ENCODE measurements at regions not wholly inside any gene's neighbourhood (a gene's known extent, or its start where the extent isn't known, plus 50 kb on each side); places are given as distances from the start of the nearest gene placed in this dataset.
"Not testable (repeated sequence)": the region's sequence is repeated elsewhere in the genome, so short reads cannot be mapped to it uniquely, and the experiment has no call there.

DNA sequence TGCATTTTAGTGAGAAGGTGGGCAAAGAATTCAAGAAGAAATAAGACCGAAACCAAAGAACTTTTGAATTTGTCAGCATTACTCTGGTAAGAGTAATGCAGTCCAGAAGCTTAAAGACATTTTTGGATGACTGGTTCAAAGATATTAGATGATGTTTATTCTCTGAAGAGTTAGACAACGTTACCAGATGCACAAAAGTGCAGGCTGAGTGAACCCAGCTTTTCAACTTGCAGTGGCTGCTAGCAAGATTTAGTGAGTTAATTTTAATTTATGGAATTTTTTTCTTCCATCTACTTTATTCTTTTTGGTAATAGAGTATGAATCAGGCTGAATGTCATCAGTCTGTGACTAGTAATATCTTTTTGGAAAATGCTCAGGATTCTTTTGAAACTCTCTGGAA, 267.3 kb upstream of the AZI2 start:
- no peaks in the 10 kb centered on the region for H3K4me1 ChIP-seq
- TF ChIP-seq EP300 (IDR thresholded peaks at IDR 0.05) (no peak), POLR2AphosphoS5 (IDR thresholded peaks at IDR 0.05) (no peak), POLR2A (IDR thresholded peaks at IDR 0.05) (no peak)
- TF ChIP-seq, protein P1, sequence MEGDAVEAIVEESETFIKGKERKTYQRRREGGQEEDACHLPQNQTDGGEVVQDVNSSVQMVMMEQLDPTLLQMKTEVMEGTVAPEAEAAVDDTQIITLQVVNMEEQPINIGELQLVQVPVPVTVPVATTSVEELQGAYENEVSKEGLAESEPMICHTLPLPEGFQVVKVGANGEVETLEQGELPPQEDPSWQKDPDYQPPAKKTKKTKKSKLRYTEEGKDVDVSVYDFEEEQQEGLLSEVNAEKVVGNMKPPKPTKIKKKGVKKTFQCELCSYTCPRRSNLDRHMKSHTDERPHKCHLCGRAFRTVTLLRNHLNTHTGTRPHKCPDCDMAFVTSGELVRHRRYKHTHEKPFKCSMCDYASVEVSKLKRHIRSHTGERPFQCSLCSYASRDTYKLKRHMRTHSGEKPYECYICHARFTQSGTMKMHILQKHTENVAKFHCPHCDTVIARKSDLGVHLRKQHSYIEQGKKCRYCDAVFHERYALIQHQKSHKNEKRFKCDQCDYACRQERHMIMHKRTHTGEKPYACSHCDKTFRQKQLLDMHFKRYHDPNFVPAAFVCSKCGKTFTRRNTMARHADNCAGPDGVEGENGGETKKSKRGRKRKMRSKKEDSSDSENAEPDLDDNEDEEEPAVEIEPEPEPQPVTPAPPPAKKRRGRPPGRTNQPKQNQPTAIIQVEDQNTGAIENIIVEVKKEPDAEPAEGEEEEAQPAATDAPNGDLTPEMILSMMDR (IDR thresholded peaks at IDR 0.05): no peak
- no peaks in the 10 kb centered on the region for H3K9me3 ChIP-seq
- H3K27ac ChIP-seq: no peak overlapping the region
- 67 to 77% methylated on average over 2 of the region's 2 CpGs for WGBS, 2 donors
- H3K27me3 ChIP-seq: no peaks in the 10 kb centered on the region
- H3K4me3 ChIP-seq: no peak overlapping the region
- DNase-seq: no peak
- no peaks in the 10 kb centered on the region for H3K36me3 ChIP-seq
- ATAC-seq (ENCODE audit: low FRiP score in 2 of 2): no peak

DNA sequence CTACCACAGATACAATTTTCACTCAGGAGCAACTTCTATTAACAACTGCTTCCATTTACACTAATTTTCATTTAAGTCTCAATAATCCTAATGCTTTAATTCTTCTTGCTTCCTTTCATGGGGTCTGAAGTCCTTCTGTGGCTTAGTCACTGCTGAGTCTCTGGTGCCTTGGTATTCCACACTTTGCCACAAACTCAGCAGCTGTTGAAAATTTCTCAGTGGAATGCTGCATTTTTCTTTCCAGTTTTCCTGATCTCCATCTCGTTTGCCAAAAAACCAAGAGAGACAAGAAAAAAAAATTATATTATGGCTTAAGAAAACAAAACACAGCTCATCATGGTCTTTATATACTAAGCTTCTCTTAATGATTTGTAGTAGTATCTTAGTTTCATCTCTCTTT, 269.2 kb upstream of the AZI2 start:
- TF ChIP-seq, protein P1 (IDR thresholded peaks at IDR 0.05): no peak
- TF ChIP-seq POLR2A (IDR thresholded peaks at IDR 0.05) (no peak), POLR2AphosphoS5 (IDR thresholded peaks at IDR 0.05) (no peak), EP300 (IDR thresholded peaks at IDR 0.05) (no peak)
- Histone ChIP-seq H3K4me1 (no peaks in the 10 kb centered on the region), H3K27me3 (no peaks in the 10 kb centered on the region), H3K27ac (no peak overlapping the region), H3K36me3 (no peaks in the 10 kb centered on the region), H3K4me3 (no peak overlapping the region), H3K9me3 (no peaks in the 10 kb centered on the region)
- DNase-seq: no peak
- ATAC-seq (ENCODE audit: low FRiP score in 2 of 2): no peak
- WGBS, 2 donors: 25 to 33% methylated on average over 1 of the region's 1 CpG

DNA sequence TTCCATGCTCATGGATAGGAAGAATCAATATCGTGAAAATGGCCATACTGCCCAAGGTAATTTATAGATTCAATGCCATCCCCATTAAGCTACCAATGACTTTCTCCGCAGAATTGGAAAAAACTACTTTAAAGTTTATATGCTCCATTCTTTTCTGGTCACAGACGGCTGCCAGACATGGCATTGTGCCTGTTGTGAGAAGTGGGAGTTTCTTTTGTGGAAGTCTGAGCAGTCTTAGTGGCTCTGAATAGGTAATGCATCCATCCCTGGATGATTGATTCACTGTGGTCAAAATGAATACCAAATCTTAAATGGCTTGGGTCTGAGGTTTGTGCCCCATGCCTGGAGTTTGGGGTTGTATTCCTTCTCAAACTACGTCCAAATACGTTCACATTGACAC, 274.5 kb upstream of the AZI2 start:
- WGBS, 2 donors: 88 to 90% methylated on average over 5 of the region's 5 CpGs
- no peak for DNase-seq

DNA sequence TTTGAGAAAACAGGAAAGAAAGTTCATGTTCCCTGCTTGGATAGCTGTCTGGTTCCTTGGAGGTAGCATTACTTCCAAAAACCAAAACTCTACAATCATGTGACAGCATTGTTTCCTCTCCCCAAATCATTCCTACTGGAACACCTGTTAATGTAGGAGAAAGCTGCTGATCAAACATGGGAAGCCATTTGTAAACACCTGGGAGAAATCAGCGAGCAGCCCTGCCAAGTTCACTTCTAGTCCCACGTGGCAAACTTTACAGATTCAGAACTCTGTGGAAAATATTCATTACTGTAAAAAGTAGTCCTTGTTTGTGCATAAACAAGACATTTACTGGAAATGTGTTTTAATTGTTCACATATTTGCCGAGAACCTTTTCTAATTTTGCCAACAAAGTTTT, 275.5 kb upstream of the AZI2 start:
- Histone ChIP-seq H3K27me3 (no peaks in the 10 kb centered on the region), H3K27ac (no peak overlapping the region), H3K9me3 (no peaks in the 10 kb centered on the region), H3K36me3 (no peaks in the 10 kb centered on the region), H3K4me3 (no peak overlapping the region), H3K4me1 (no peaks in the 10 kb centered on the region)
- ATAC-seq (ENCODE audit: low FRiP score in 2 of 2): no peak
- TF ChIP-seq POLR2AphosphoS5 (IDR thresholded peaks at IDR 0.05): no peak
- TF ChIP-seq EP300 (IDR thresholded peaks at IDR 0.05): no peak
- TF ChIP-seq POLR2A (IDR thresholded peaks at IDR 0.05): no peak
- TF ChIP-seq, protein P1 (IDR thresholded peaks at IDR 0.05): no peak
- DNase-seq: no peak
- WGBS, 2 donors: 62 to 74% methylated on average over 3 of the region's 3 CpGs

More for the DNA sequence above, 274.5 kb upstream of the AZI2 start:
- Histone ChIP-seq H3K27me3 (no peaks in the 10 kb centered on the region), H3K4me3 (no peak overlapping the region), H3K4me1 (no peaks in the 10 kb centered on the region), H3K27ac (no peak overlapping the region), H3K36me3 (no peaks in the 10 kb centered on the region), H3K9me3 (no peaks in the 10 kb centered on the region)
- no peak for TF ChIP-seq POLR2AphosphoS5 (IDR thresholded peaks at IDR 0.05)
- TF ChIP-seq, protein P1 (IDR thresholded peaks at IDR 0.05): no peak
- TF ChIP-seq POLR2A (IDR thresholded peaks at IDR 0.05): no peak
- TF ChIP-seq EP300 (IDR thresholded peaks at IDR 0.05): no peak
- no peak for ATAC-seq (ENCODE audit: low FRiP score in 2 of 2)

DNA sequence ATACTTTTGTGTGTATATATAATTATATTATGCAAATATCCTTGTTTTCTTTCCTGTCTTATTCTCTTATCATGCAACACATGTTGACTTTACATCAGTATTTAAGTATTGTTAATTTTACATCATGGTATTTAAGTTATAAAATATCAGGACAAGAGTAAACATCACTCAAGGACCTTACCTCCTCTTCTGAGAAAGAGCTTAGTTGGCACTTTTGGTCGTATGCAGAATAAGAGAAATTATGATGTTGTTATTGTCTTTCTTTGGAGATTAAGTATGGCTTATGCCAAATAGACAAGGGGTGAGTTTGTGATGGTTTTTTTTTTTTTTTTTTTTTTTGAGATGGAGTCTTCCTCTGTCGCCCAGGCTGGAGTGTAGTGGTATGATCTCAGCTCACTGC, 279.2 kb upstream of the AZI2 start:
- 63 to 81% methylated on average over 1 to 2 of the region's 2 CpGs for WGBS, 2 donors
- DNase-seq; ATAC-seq (ENCODE audit: low FRiP score in 2 of 2): not testable (repeated sequence)

More for the DNA sequence above, 279.2 kb upstream of the AZI2 start:
- not testable (repeated sequence) for H3K27me3 ChIP-seq, H3K4me1 ChIP-seq, H3K27ac ChIP-seq, H3K4me3 ChIP-seq, H3K36me3 ChIP-seq, H3K9me3 ChIP-seq

All from upper lobe of left lung (tissue), 6 donors.